ENCODE measurements at regions not wholly inside any gene's neighbourhood (a gene's known extent, or its start where the extent isn't known, plus 50 kb on each side); places are given as distances from the start of the nearest gene placed in this dataset.

DNA sequence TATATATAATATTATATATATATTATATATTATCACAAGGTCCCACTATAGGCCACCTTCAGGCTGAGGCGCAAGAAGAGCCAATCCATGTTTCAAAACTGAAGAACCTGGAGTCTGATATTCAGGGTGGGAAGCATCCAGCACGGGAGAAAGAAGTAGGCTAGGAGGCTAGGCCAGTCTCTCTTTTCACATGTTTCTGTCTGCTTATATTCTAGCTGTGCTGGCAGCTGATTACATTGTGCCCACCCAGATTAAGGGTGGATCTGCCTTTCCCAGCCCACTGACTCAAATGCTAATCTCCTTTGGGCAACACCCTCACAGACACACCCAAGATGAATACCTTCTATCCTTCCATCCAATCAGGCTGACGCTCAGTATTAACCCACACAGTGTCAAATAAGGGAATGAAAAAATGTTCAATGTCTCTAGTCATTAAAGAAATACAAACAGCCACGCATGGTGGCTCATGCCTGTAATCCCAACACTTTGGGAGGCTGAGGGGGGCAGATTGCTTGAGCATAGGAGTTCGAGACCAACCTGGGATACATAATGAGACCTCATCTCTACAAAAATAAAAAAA lies 135.4 kb upstream of the PCBD1 start:
- Mint-ChIP-seq H3K27ac (ENCODE audit: unreplicated experiment) (no peak overlapping the region), H3K9me3 (ENCODE audit: unreplicated experiment) (no peaks in the 10 kb centered on the region), H3K4me3 (ENCODE audit: unreplicated experiment) (no peak overlapping the region), H3K4me1 (ENCODE audit: unreplicated experiment) (no peaks in the 10 kb centered on the region), H3K36me3 (ENCODE audit: low read depth, unreplicated experiment) (no peaks in the 10 kb centered on the region), H3K27me3 (ENCODE audit: unreplicated experiment) (peaks cover 6% of the 10 kb centered on the region)
- TF ChIP-seq CTCF (IDR thresholded peaks at IDR 0.05; ENCODE audit: unreplicated experiment) = no peak
- no peak for DNase-seq (ENCODE audit: low spot score)

GRCh38 chr10:71024490-71024889 lies 136.1 kb upstream of the PCBD1 start:
- no peaks in the 10 kb centered on the region for H3K36me3 Mint-ChIP-seq (ENCODE audit: low read depth, unreplicated experiment)
- no peak for TF ChIP-seq CTCF (IDR thresholded peaks at IDR 0.05; ENCODE audit: unreplicated experiment)
- H3K27me3 Mint-ChIP-seq (ENCODE audit: unreplicated experiment) = peaks cover 6% of the 10 kb centered on the region
- no peaks in the 10 kb centered on the region for H3K9me3 Mint-ChIP-seq (ENCODE audit: unreplicated experiment)
- no peak overlapping the region for H3K27ac Mint-ChIP-seq (ENCODE audit: unreplicated experiment)
- no peak for DNase-seq (ENCODE audit: low spot score)
- no peaks in the 10 kb centered on the region for H3K4me1 Mint-ChIP-seq (ENCODE audit: unreplicated experiment)
- H3K4me3 Mint-ChIP-seq (ENCODE audit: unreplicated experiment) = no peak overlapping the region

- H3K9me3 Mint-ChIP-seq (ENCODE audit: unreplicated experiment) = no peaks in the 10 kb centered on the region
Measured at GRCh38 chr10:71025535-71025934, 137.2 kb upstream of the PCBD1 start.

DNA sequence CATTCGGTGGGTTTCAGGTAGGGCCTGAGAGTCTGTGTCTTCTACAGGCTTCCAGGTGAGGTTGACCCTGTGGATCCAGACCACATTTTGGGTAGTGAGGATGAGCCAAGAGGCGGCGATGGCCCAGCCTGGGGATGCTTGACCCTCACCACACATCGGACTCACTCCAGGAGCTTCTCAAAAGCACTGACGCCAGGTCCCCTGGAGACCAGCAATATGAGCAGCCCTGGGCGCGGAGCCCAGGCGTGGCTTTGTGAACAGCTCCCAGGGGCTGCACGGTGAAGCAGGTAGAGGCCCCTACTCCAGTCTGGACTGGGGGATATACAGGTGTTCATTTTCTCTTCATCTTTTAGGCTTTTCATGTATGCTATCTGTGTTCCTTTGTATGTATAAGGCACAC lies 139.7 kb upstream of the PCBD1 start:
- peaks cover 3% of the 10 kb centered on the region for H3K36me3 Mint-ChIP-seq (ENCODE audit: low read depth, unreplicated experiment)

More at GRCh38 chr10:71025535-71025934, 137.2 kb upstream of the PCBD1 start:
- no peaks in the 10 kb centered on the region for H3K36me3 Mint-ChIP-seq (ENCODE audit: low read depth, unreplicated experiment)
- H3K4me1 Mint-ChIP-seq (ENCODE audit: unreplicated experiment) = peaks cover 2% of the 10 kb centered on the region
- H3K27me3 Mint-ChIP-seq (ENCODE audit: unreplicated experiment) = peaks cover 6% of the 10 kb centered on the region
- DNase-seq (ENCODE audit: low spot score) = no peak
- H3K4me3 Mint-ChIP-seq (ENCODE audit: unreplicated experiment) = no peak overlapping the region
- no peak overlapping the region for H3K27ac Mint-ChIP-seq (ENCODE audit: unreplicated experiment)
- TF ChIP-seq CTCF (IDR thresholded peaks at IDR 0.05; ENCODE audit: unreplicated experiment) = no peak

More for the DNA sequence above, 139.7 kb upstream of the PCBD1 start:
- H3K4me1 Mint-ChIP-seq (ENCODE audit: unreplicated experiment) = peaks cover 20% of the 10 kb centered on the region
- TF ChIP-seq CTCF (IDR thresholded peaks at IDR 0.05; ENCODE audit: unreplicated experiment) = no peak
- DNase-seq (ENCODE audit: low spot score) = no peak
- no peak overlapping the region for H3K27ac Mint-ChIP-seq (ENCODE audit: unreplicated experiment)
- H3K9me3 Mint-ChIP-seq (ENCODE audit: unreplicated experiment) = no peaks in the 10 kb centered on the region
- H3K4me3 Mint-ChIP-seq (ENCODE audit: unreplicated experiment) = no peak overlapping the region
- peaks cover 9% of the 10 kb centered on the region for H3K27me3 Mint-ChIP-seq (ENCODE audit: unreplicated experiment)
